ENCODE measurements at regions not wholly inside any gene's neighbourhood (a gene's known extent, or its start where the extent isn't known, plus 50 kb on each side); places are given as distances from the start of the nearest gene placed in this dataset.

GRCh38 chr7:49638166-49638565 is 135.3 kb upstream of the VWC2 start:
- TF ChIP-seq, protein P1, sequence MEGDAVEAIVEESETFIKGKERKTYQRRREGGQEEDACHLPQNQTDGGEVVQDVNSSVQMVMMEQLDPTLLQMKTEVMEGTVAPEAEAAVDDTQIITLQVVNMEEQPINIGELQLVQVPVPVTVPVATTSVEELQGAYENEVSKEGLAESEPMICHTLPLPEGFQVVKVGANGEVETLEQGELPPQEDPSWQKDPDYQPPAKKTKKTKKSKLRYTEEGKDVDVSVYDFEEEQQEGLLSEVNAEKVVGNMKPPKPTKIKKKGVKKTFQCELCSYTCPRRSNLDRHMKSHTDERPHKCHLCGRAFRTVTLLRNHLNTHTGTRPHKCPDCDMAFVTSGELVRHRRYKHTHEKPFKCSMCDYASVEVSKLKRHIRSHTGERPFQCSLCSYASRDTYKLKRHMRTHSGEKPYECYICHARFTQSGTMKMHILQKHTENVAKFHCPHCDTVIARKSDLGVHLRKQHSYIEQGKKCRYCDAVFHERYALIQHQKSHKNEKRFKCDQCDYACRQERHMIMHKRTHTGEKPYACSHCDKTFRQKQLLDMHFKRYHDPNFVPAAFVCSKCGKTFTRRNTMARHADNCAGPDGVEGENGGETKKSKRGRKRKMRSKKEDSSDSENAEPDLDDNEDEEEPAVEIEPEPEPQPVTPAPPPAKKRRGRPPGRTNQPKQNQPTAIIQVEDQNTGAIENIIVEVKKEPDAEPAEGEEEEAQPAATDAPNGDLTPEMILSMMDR (conservative IDR thresholded peaks at IDR 0.05), result peak; percentile 15
- TF ChIP-seq ZFX (IDR thresholded peaks at IDR 0.05), result no peak

GRCh38 chr7:49639068-49639593 is 134.3 kb upstream of the VWC2 start:
- peak overlapping the region; percentile 61; the same call in 1 of the 2 replicates for H3K27ac ChIP-seq
- TF ChIP-seq, protein P1 (conservative IDR thresholded peaks at IDR 0.05), result no peak
- no peak for TF ChIP-seq ZFX (IDR thresholded peaks at IDR 0.05)

More at GRCh38 chr7:49638166-49638565, 135.3 kb upstream of the VWC2 start:
- peak overlapping the region; percentile 61; the same call in 1 of the 2 replicates for H3K27ac ChIP-seq

- H3K27ac ChIP-seq, result peak overlapping the region; percentile 29; the same call in 1 of the 2 replicates
Measured at GRCh38 chr7:49639808-49640207, 133.6 kb upstream of the VWC2 start.

DNA sequence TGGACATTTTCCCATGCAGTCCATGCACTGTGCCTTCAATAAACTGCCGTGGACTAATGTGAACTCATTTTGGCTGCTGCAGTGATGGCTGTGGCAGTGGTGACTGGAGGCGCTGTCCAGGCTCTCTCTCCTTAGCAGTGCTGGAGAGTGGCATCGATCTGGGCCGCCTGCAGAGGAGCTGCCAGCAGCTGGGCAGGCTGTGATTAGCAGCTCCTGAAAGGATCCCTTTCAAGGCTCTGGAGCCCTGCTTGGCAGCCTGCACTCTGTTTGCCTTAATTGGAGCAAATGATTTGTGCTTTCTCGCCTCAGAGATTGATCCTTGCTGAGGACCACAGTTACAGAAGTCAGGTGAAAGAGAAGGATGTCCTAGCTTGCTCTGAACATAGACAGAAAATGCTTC is 130.1 kb upstream of the VWC2 start:
- TF ChIP-seq, protein P1 (conservative IDR thresholded peaks at IDR 0.05), result no peak
- no peak for TF ChIP-seq ZFX (IDR thresholded peaks at IDR 0.05)

More at GRCh38 chr7:49639808-49640207, 133.6 kb upstream of the VWC2 start:
- no peak for TF ChIP-seq ZFX (IDR thresholded peaks at IDR 0.05)

DNA sequence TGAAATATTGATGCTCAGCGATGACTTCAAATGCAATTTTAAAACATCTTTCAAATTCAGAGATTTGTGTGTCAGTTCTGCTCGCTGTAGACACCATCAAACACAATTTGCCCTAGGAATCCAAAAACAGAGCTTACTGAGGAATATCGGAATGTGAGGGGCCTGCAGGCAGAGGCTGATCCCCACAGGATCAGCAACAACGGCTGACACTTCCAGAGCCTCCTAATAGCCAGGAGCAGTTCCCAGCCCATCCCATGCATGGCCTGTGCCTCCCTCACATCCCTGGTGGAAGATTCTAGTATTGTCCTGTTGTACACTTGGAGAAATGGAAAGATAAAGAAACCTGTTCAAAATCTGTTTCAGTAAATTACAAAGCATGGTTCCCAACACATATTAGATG is 129.7 kb upstream of the VWC2 start:
- TF ChIP-seq, protein P1 (conservative IDR thresholded peaks at IDR 0.05), result no peak
- TF ChIP-seq ZFX (IDR thresholded peaks at IDR 0.05), result no peak
- no peak overlapping the region for H3K27ac ChIP-seq

More for the DNA sequence above, 130.1 kb upstream of the VWC2 start:
- no peak overlapping the region for H3K27ac ChIP-seq

DNA sequence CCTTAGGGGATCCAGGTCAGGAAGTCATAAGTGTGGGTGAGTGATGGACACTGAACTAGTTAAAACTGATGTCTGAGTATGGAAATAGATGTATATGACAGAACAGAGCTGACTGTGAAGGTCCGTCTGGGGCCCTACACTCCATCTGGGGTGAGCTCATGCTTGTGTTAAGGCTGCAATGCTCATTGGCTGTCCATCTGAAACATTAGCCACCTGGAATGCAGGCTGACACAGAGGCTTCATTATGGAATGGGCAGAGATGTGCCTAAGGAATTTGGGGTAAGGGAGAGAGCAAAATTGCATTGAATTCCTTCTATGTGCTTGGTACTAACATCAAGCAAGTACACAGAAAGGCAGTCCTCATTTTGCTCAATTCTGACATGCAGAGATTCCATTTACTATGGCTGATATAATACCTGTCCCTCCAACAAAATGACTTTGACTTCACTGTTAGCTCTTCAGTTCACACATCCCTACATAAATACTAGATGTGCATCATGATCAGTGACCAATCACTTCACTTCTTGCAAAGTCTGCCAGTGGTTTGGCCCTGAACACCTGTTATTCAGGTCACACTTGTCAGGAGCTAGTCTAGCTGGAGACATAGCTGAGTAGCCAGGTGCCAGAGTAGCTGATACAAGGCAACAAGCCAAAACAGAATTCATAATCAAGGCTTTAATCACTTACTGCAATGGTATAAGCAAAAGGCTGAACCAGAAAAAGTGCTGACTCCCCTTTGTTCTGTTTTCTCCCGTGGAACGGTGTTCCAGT is 128.9 kb upstream of the VWC2 start:
- no peak for TF ChIP-seq ZFX (IDR thresholded peaks at IDR 0.05)
- TF ChIP-seq, protein P1 (conservative IDR thresholded peaks at IDR 0.05), result no peak
- H3K27ac ChIP-seq, result no peak overlapping the region

- H3K27ac ChIP-seq, result no peak overlapping the region
- TF ChIP-seq, protein P1 (conservative IDR thresholded peaks at IDR 0.05), result no peak
- no peak for TF ChIP-seq ZFX (IDR thresholded peaks at IDR 0.05)
Measured at GRCh38 chr7:49645296-49645695, 128.1 kb upstream of the VWC2 start.

Measured in C4-2B (cell line).